ENCODE measurements at regions not wholly inside any gene's neighbourhood (a gene's known extent, or its start where the extent isn't known, plus 50 kb on each side); places are given as distances from the start of the nearest gene placed in this dataset.

- TF ChIP-seq HNF4A (conservative IDR thresholded peaks at IDR 0.05) (no peak), FOXA2 (IDR thresholded peaks at IDR 0.05) (no peak)
Observed at GRCh38 chr13:64033921-64034320, 2618.3 kb upstream of the PCDH20 start (continued).

DNA sequence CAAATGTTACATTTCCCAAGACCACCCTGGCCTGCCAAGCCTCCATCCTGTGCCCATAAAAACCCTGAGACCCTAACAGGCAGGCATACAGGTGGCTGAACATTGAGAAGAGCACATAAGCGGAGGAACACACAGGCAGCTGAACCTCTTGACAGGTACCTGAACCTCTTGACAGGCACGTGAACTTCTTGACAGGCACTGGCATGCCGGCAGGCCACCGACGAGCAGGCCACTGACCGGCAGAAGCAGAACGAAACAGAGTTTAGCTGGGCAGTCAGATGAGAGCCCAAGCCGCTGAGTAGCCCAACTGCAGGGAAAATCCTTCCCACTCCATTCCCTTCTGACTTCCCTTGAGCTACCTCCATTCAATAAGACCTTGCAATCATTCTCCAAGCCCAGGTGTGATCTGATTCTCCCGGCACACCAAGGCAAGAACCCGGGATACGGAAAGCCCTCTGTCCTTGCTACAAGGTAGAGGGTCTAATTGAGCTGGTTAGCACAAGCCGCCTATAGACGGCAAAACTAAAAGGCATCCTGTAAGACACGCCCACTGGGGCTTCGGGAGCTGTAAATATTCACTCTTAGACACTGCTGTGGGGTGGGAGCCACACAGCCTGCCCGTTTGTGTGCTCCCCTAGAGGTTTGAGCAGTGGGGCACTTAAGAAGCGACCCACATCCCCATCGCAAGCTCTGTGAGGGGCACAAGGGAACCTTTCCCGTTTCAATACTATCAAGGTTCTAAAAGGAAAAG, 2613.9 kb upstream of the PCDH20 start:
- TF ChIP-seq HNF4G (IDR thresholded peaks at IDR 0.05): no peak
- no peak for TF ChIP-seq ATF3 (IDR thresholded peaks at IDR 0.05)
- TF ChIP-seq MAX (IDR thresholded peaks at IDR 0.05): no peak
- TF ChIP-seq, protein P1, sequence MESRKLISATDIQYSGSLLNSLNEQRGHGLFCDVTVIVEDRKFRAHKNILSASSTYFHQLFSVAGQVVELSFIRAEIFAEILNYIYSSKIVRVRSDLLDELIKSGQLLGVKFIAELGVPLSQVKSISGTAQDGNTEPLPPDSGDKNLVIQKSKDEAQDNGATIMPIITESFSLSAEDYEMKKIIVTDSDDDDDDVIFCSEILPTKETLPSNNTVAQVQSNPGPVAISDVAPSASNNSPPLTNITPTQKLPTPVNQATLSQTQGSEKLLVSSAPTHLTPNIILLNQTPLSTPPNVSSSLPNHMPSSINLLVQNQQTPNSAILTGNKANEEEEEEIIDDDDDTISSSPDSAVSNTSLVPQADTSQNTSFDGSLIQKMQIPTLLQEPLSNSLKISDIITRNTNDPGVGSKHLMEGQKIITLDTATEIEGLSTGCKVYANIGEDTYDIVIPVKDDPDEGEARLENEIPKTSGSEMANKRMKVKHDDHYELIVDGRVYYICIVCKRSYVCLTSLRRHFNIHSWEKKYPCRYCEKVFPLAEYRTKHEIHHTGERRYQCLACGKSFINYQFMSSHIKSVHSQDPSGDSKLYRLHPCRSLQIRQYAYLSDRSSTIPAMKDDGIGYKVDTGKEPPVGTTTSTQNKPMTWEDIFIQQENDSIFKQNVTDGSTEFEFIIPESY (IDR thresholded peaks at IDR 0.05): no peak
- TF ChIP-seq EGR1 (IDR thresholded peaks at IDR 0.05; ENCODE audit: low read depth in 2 of 2): no peak
- no peak for TF ChIP-seq NR2F2 (IDR thresholded peaks at IDR 0.05)
- no peak for TF ChIP-seq JUND (IDR thresholded peaks at IDR 0.05)
- TF ChIP-seq RXRA (IDR thresholded peaks at IDR 0.05): no peak
- no peaks in the 10 kb centered on the region for H3K36me3 ChIP-seq (ENCODE audit: control insufficient read depth in 4 of 4, insufficient read depth in 3 of 4, low read depth in 1 of 4, low read length in 3 of 4)
- no peak overlapping the region for H3K27ac ChIP-seq (ENCODE audit: low read depth in 1 of 2, low read length in 2 of 2)
- no peak overlapping the region for H3K4me3 ChIP-seq (ENCODE audit: low read depth in 1 of 3, low read length in 3 of 3)
- DNase-seq (ENCODE audit: low spot score): no peak
- H3K4me1 ChIP-seq (ENCODE audit: control insufficient read depth in 4 of 4, insufficient read depth in 4 of 4, low read length in 3 of 4): no peaks in the 10 kb centered on the region
- H3K9ac ChIP-seq (ENCODE audit: low read depth in 1 of 2, low read length in 2 of 2): no peak overlapping the region
- H3K9me3 ChIP-seq (ENCODE audit: control insufficient read depth in 4 of 4, low read length in 3 of 4): no peaks in the 10 kb centered on the region
- WGBS: 78% methylated on average over 19 of the region's 19 CpGs
- peaks cover 0 to 3% (median 0%) of the 10 kb centered on the region in 4 donors for H3K27me3 ChIP-seq (ENCODE audit: control insufficient read depth in 4 of 4, insufficient read depth in 4 of 4, low read length in 3 of 4)

DNA sequence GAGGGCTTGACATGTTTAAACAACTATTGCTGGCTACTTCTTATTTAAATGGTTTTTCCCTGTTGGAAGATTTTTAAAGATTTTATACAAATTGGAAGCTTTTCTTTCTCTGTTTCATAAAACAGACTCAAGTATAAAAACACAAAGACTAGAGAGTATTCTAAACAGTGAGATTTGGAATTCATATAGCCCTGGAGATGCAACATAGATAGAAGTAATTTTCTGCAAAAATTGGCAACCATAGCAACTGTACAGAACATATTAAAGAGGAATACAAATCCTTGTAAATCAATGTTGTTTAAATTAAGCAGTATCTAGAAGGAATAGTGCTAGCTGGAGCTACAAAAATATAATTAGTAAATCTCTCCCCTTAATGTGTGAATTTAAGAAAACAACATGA, 2612.9 kb upstream of the PCDH20 start:
- H3K27ac ChIP-seq (ENCODE audit: low read depth in 1 of 2, low read length in 2 of 2): no peak overlapping the region
- no peak for DNase-seq (ENCODE audit: low spot score)
- H3K9ac ChIP-seq (ENCODE audit: low read depth in 1 of 2, low read length in 2 of 2): no peak overlapping the region
- H3K4me1 ChIP-seq (ENCODE audit: control insufficient read depth in 4 of 4, insufficient read depth in 4 of 4, low read length in 3 of 4): no peaks in the 10 kb centered on the region
- H3K4me3 ChIP-seq (ENCODE audit: low read depth in 1 of 3, low read length in 3 of 3): no peak overlapping the region
- no peaks in the 10 kb centered on the region for H3K9me3 ChIP-seq (ENCODE audit: control insufficient read depth in 4 of 4, low read length in 3 of 4)
- no peaks in the 10 kb centered on the region for H3K36me3 ChIP-seq (ENCODE audit: control insufficient read depth in 4 of 4, insufficient read depth in 3 of 4, low read depth in 1 of 4, low read length in 3 of 4)
- peaks cover 0 to 3% (median 0%) of the 10 kb centered on the region in 4 donors for H3K27me3 ChIP-seq (ENCODE audit: control insufficient read depth in 4 of 4, insufficient read depth in 4 of 4, low read length in 3 of 4)
- TF ChIP-seq, protein P2, sequence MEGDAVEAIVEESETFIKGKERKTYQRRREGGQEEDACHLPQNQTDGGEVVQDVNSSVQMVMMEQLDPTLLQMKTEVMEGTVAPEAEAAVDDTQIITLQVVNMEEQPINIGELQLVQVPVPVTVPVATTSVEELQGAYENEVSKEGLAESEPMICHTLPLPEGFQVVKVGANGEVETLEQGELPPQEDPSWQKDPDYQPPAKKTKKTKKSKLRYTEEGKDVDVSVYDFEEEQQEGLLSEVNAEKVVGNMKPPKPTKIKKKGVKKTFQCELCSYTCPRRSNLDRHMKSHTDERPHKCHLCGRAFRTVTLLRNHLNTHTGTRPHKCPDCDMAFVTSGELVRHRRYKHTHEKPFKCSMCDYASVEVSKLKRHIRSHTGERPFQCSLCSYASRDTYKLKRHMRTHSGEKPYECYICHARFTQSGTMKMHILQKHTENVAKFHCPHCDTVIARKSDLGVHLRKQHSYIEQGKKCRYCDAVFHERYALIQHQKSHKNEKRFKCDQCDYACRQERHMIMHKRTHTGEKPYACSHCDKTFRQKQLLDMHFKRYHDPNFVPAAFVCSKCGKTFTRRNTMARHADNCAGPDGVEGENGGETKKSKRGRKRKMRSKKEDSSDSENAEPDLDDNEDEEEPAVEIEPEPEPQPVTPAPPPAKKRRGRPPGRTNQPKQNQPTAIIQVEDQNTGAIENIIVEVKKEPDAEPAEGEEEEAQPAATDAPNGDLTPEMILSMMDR (IDR thresholded peaks at IDR 0.05; ENCODE audit: low read depth, low read length, missing input control): no peak
- TF ChIP-seq, protein P1 (IDR thresholded peaks at IDR 0.05): no peak
- TF ChIP-seq EGR1 (IDR thresholded peaks at IDR 0.05; ENCODE audit: low read depth in 2 of 2): no peak
- TF ChIP-seq ATF3 (IDR thresholded peaks at IDR 0.05): no peak
- TF ChIP-seq RXRA (IDR thresholded peaks at IDR 0.05): no peak
- TF ChIP-seq NR2F2 (IDR thresholded peaks at IDR 0.05): no peak
- TF ChIP-seq HNF4A (conservative IDR thresholded peaks at IDR 0.05): no peak
- TF ChIP-seq JUND (IDR thresholded peaks at IDR 0.05): no peak
- no peak for TF ChIP-seq MAX (IDR thresholded peaks at IDR 0.05)

Measured in liver (tissue), 8 donors.